H1 (cell line): ENCODE measurements at regions not wholly inside any gene's neighbourhood (a gene's known extent, or its start where the extent isn't known, plus 50 kb on each side); places are given as distances from the start of the nearest gene placed in this dataset.

Experiments used
- BACH1 ChIP-seq: IDR thresholded peaks from 2 replicates; pipeline ENCODE4 v1.6.1; 2012; ENCODE audit warnings: low read length, improper control_type of control experiment
- E2F6 ChIP-seq: IDR thresholded peaks from 2 replicates; pipeline ENCODE4 v1.6.1; 2012; ENCODE audit warnings: inconsistent platforms
- TCF12 ChIP-seq: IDR thresholded peaks from 2 replicates; pipeline ENCODE4 v1.6.1; 2011; ENCODE audit warnings: low read depth, mild to moderate bottlenecking, low read length

GRCh38 chr14:71834284-71835204 is 97.7 kb upstream of the RGS6 start (continued):
- TF ChIP-seq E2F6 (no peak), TCF12 (no peak), BACH1 (no peak)
